ENCODE measurements at regions not wholly inside any gene's neighbourhood (a gene's known extent, or its start where the extent isn't known, plus 50 kb on each side); places are given as distances from the start of the nearest gene placed in this dataset.

DNA sequence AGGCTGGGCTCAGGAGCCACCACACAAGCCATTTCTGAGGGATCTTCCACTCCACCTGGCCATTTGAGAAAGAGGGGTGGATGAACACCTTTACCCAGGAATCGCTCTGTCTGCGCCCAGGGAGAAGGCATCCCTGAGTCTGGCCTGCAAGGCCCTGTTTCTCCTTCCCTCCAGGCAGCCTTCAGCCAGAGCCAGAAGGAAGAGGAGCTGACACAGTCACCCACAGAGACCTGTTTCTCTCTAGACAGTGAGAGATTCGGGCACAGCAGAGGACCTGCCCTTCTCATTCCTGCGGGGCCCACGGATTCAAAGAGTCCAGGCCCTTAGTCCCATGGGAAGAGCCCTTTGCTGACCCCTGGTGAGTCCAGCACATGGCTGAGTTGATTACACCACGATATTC lies 127.5 kb upstream of the TNS3 start:
- WGBS, 3 donors, result 93 to 100% (median 94%) methylated on average over 6 of the region's 6 CpGs
- DNase-seq, result no peak
- ATAC-seq, result no peak
- Histone ChIP-seq H3K36me3 (ENCODE audit: insufficient read depth in 1 of 2, low read depth in 1 of 2) (no peaks in the 10 kb centered on the region), H3K4me1 (no peaks in the 10 kb centered on the region), H3K27ac (no peak overlapping the region), H3K27me3 (ENCODE audit: insufficient read depth in 3 of 3, low read length in 2 of 3) (no peaks in the 10 kb centered on the region), H3K9me3 (no peaks in the 10 kb centered on the region), H3K4me3 (no peak overlapping the region)
- TF ChIP-seq, protein P1, sequence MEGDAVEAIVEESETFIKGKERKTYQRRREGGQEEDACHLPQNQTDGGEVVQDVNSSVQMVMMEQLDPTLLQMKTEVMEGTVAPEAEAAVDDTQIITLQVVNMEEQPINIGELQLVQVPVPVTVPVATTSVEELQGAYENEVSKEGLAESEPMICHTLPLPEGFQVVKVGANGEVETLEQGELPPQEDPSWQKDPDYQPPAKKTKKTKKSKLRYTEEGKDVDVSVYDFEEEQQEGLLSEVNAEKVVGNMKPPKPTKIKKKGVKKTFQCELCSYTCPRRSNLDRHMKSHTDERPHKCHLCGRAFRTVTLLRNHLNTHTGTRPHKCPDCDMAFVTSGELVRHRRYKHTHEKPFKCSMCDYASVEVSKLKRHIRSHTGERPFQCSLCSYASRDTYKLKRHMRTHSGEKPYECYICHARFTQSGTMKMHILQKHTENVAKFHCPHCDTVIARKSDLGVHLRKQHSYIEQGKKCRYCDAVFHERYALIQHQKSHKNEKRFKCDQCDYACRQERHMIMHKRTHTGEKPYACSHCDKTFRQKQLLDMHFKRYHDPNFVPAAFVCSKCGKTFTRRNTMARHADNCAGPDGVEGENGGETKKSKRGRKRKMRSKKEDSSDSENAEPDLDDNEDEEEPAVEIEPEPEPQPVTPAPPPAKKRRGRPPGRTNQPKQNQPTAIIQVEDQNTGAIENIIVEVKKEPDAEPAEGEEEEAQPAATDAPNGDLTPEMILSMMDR (IDR thresholded peaks at IDR 0.05), result no peak
- intact Hi-C loops (cut with DNase I), result no loop called here

- Histone ChIP-seq H3K4me3 (no peak overlapping the region), H3K9me3 (no peaks in the 10 kb centered on the region), H3K4me1 (no peaks in the 10 kb centered on the region), H3K36me3 (ENCODE audit: insufficient read depth in 1 of 2, low read depth in 1 of 2) (no peaks in the 10 kb centered on the region), H3K27me3 (ENCODE audit: insufficient read depth in 3 of 3, low read length in 2 of 3) (no peaks in the 10 kb centered on the region), H3K27ac (no peak overlapping the region)
- WGBS, 3 donors, result 85 to 86% (median 86%) methylated on average over 4 of the region's 4 CpGs
- TF ChIP-seq, protein P1 (IDR thresholded peaks at IDR 0.05), result no peak
- intact Hi-C loops (cut with DNase I), result no loop called here
- ATAC-seq, result no peak
- DNase-seq, result no peak
These were observed 127.1 kb upstream of the TNS3 start for GRCh38 chr7:47709051-47709450.

- TF ChIP-seq, protein P1 (IDR thresholded peaks at IDR 0.05), result no peak
- H3K27ac ChIP-seq, result no peak overlapping the region
- no peaks in the 10 kb centered on the region for H3K27me3 ChIP-seq (ENCODE audit: insufficient read depth in 3 of 3, low read length in 2 of 3)
- no peak overlapping the region for H3K4me3 ChIP-seq
- no peak for DNase-seq
- WGBS, 3 donors, result 85 to 98% (median 96%) methylated on average over 6 of the region's 6 CpGs
- intact Hi-C loops (cut with DNase I), result no loop called here
- H3K36me3 ChIP-seq (ENCODE audit: insufficient read depth in 1 of 2, low read depth in 1 of 2), result no peaks in the 10 kb centered on the region
- no peak for ATAC-seq
- no peaks in the 10 kb centered on the region for H3K4me1 ChIP-seq
- no peaks in the 10 kb centered on the region for H3K9me3 ChIP-seq
These were observed 125.7 kb upstream of the TNS3 start for GRCh38 chr7:47707583-47707982.

DNA sequence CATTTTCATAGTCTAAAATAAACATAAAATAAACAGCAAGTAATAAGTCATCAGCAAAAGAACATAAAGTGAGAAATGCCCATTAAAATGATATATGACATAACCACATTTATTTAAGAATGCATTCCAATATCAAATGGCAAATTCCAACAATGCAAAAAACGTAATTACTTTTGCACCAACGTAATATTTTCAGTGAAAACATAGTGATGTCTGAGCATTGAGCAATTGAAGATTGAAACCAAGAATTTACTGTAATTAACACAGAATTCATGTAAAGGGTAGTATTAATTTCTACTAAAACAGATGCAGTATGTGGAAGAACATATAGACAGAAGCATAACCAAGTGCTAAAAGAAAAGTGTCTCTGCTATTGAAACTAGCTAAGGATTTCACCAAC lies 123.0 kb upstream of the TNS3 start:
- Histone ChIP-seq H3K27ac (no peak overlapping the region), H3K4me3 (no peak overlapping the region), H3K9me3 (no peaks in the 10 kb centered on the region), H3K4me1 (no peaks in the 10 kb centered on the region), H3K27me3 (ENCODE audit: insufficient read depth in 3 of 3, low read length in 2 of 3) (no peaks in the 10 kb centered on the region), H3K36me3 (ENCODE audit: insufficient read depth in 1 of 2, low read depth in 1 of 2) (no peaks in the 10 kb centered on the region)
- intact Hi-C loops (cut with DNase I), result no loop called here
- 76 to 85% (median 78%) methylated on average over 2 of the region's 2 CpGs for WGBS, 3 donors
- DNase-seq, result no peak
- no peak for ATAC-seq
- TF ChIP-seq, protein P1 (IDR thresholded peaks at IDR 0.05), result no peak

DNA sequence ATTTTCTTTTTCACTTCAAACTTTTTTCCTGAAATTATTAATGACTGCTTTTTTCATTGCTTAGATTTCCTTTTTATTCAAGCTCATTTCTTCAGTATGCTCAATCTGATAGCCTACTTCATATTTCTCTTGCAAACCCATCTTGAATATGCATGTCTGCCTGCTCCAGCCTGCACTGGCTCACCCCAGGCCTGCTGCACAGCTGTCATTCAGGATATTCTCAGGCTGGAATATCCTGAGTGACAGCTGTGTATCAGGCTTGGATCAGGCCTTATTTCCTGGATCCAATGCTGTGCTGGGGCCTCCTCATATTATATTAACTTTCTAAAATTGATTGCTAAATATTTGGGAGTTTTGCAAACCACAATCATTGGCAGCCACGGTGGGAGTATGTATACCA lies 120.2 kb upstream of the TNS3 start:
- Histone ChIP-seq H3K27ac (no peak overlapping the region), H3K36me3 (ENCODE audit: insufficient read depth in 1 of 2, low read depth in 1 of 2) (no peaks in the 10 kb centered on the region), H3K9me3 (no peaks in the 10 kb centered on the region), H3K4me1 (no peaks in the 10 kb centered on the region), H3K4me3 (no peak overlapping the region), H3K27me3 (ENCODE audit: insufficient read depth in 3 of 3, low read length in 2 of 3) (no peaks in the 10 kb centered on the region)
- no peak for DNase-seq
- intact Hi-C loops (cut with DNase I), result no loop called here
- TF ChIP-seq, protein P1 (IDR thresholded peaks at IDR 0.05), result no peak
- 48 to 61% (median 52%) methylated on average over 1 of the region's 1 CpG for WGBS, 3 donors
- no peak for ATAC-seq

Data from psoas muscle (tissue), 7 donors.